Ascending aorta (tissue), 2 donors: ENCODE measurements at regions not wholly inside any gene's neighbourhood (a gene's known extent, or its start where the extent isn't known, plus 50 kb on each side); places are given as distances from the start of the nearest gene placed in this dataset.

Experiments
- DNase-seq, 2 donors: peaks; one replicate each; pipeline ENCODE4 v3.0.0-alpha.2; 2019; ENCODE audit warnings: low spot score in 2 of 2
- H3K27ac ChIP-seq, 2 donors: fragments of 200-600 bp; sonication (generic); one replicate each; pipeline ENCODE4 v1.5.1; 2016 to 2017; ENCODE audit warnings: mild to moderate bottlenecking in 1 of 2
- H3K27me3 ChIP-seq: fragments of 200-600 bp; sonication (generic); one replicate; pipeline ENCODE4 v1.5.1; 2017
- H3K36me3 ChIP-seq, 2 donors: fragments of 200-600 bp; sonication (generic); one replicate each; pipeline ENCODE4 v1.5.1; 2016
- H3K4me1 ChIP-seq, 2 donors: fragments of 200-600 bp; sonication (generic); one replicate each; pipeline ENCODE4 v1.5.1; 2016 to 2017; ENCODE audit warnings: mild to moderate bottlenecking in 1 of 2
- H3K4me3 ChIP-seq, 2 donors: fragments of 200-600 bp; sonication (generic); one replicate each; pipeline ENCODE4 v1.5.1; 2016 to 2017; ENCODE audit warnings: mild to moderate bottlenecking in 1 of 2
- H3K9me3 ChIP-seq, 2 donors: fragments of 200-600 bp; sonication (generic); one replicate each; pipeline ENCODE4 v1.5.1; 2016
- CTCF ChIP-seq, 3 experiments: fragments of 200-600 bp in 2 of 3; fragments of 450-650 bp in 1 of 3; sonication (generic) in 2 of 3; IDR thresholded peaks; one replicate each; pipeline ENCODE4 v1.5.1; 2016 to 2019; ENCODE audit warnings: antibody characterized with exemption in 3 of 3, mild to moderate bottlenecking in 1 of 3, moderate library complexity in 1 of 3
- intact Hi-C: fragments of 100-400 bp; cut with DNase I; formaldehyde crosslinking; loops from one replicate; pipeline ENCODE4 v1.15.1; 2023

- DNase-seq = no peak
- H3K4me3 ChIP-seq = no peak overlapping the region
- H3K4me1 ChIP-seq = no peaks in the 10 kb centered on the region
- H3K9me3 ChIP-seq = no peaks in the 10 kb centered on the region
- no peaks in the 10 kb centered on the region for H3K36me3 ChIP-seq
- H3K27ac ChIP-seq = no peak overlapping the region
- no peak for TF ChIP-seq CTCF (IDR thresholded peaks at IDR 0.05)
- intact Hi-C loops = no loop called here
- no peaks in the 10 kb centered on the region for H3K27me3 ChIP-seq
These were observed 78.5 kb upstream of the CTTNBP2 start for GRCh38 chr7:117951691-117952280.

- intact Hi-C loops = no loop called here
- no peak for DNase-seq
- no peaks in the 10 kb centered on the region for H3K27me3 ChIP-seq
- TF ChIP-seq CTCF (IDR thresholded peaks at IDR 0.05) = no peak
- no peak overlapping the region for H3K27ac ChIP-seq
- H3K36me3 ChIP-seq = no peaks in the 10 kb centered on the region
- no peak overlapping the region for H3K4me3 ChIP-seq
- no peaks in the 10 kb centered on the region for H3K4me1 ChIP-seq
- H3K9me3 ChIP-seq = no peaks in the 10 kb centered on the region
These were observed 81.8 kb upstream of the CTTNBP2 start for GRCh38 chr7:117955046-117955445.

GRCh38 chr7:117960351-117960750 lies 87.1 kb upstream of the CTTNBP2 start:
- intact Hi-C loops = no loop called here
- TF ChIP-seq CTCF (IDR thresholded peaks at IDR 0.05) = no peak
- H3K27ac ChIP-seq = no peak overlapping the region

GRCh38 chr7:117961235-117961634 lies 88.0 kb upstream of the CTTNBP2 start:
- DNase-seq = no peak
- TF ChIP-seq CTCF (IDR thresholded peaks at IDR 0.05) = no peak
- H3K36me3 ChIP-seq = no peaks in the 10 kb centered on the region
- no peaks in the 10 kb centered on the region for H3K4me1 ChIP-seq
- H3K9me3 ChIP-seq = no peaks in the 10 kb centered on the region
- H3K27me3 ChIP-seq = no peaks in the 10 kb centered on the region
- H3K4me3 ChIP-seq = no peak overlapping the region
- intact Hi-C loops = no loop called here
- H3K27ac ChIP-seq = no peak overlapping the region

More at GRCh38 chr7:117960351-117960750, 87.1 kb upstream of the CTTNBP2 start:
- H3K9me3 ChIP-seq = no peaks in the 10 kb centered on the region
- H3K4me1 ChIP-seq = no peaks in the 10 kb centered on the region
- H3K27me3 ChIP-seq = no peaks in the 10 kb centered on the region
- no peaks in the 10 kb centered on the region for H3K36me3 ChIP-seq
- DNase-seq = no peak
- H3K4me3 ChIP-seq = no peak overlapping the region

- no peak for TF ChIP-seq CTCF (IDR thresholded peaks at IDR 0.05)
- Histone ChIP-seq H3K9me3 (no peaks in the 10 kb centered on the region), H3K4me1 (no peaks in the 10 kb centered on the region), H3K36me3 (no peaks in the 10 kb centered on the region), H3K27me3 (no peaks in the 10 kb centered on the region), H3K4me3 (no peak overlapping the region), H3K27ac (no peak overlapping the region)
- DNase-seq = no peak
- intact Hi-C loops = no loop called here
These were observed 89.2 kb upstream of the CTTNBP2 start for GRCh38 chr7:117962366-117962994.
